ENCODE measurements at regions not wholly inside any gene's neighbourhood (a gene's known extent, or its start where the extent isn't known, plus 50 kb on each side); places are given as distances from the start of the nearest gene placed in this dataset.

DNA sequence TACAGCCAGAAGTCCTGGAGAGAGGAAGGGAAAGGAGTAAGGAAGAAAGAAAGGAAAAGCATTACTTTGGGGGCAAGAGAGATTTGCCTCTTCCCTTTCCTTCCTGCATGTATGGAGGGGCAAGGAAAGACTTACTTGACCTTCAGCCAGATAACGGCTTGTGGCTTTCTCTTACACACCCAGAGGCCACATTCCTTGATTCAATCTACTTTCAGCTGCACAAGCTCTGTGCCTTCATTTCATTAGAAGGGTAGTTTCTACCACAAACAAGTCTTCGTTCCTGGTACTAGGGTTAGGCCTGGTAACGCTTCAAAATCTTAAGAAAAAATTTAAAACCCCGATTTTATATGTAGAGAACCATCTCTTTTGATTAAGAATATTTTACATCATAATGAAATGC lies 835.9 kb downstream of the TUSC7 start:
- DNase-seq (ENCODE audit: low read depth in 2 of 3, low spot score in 2 of 3), result no peak

DNA sequence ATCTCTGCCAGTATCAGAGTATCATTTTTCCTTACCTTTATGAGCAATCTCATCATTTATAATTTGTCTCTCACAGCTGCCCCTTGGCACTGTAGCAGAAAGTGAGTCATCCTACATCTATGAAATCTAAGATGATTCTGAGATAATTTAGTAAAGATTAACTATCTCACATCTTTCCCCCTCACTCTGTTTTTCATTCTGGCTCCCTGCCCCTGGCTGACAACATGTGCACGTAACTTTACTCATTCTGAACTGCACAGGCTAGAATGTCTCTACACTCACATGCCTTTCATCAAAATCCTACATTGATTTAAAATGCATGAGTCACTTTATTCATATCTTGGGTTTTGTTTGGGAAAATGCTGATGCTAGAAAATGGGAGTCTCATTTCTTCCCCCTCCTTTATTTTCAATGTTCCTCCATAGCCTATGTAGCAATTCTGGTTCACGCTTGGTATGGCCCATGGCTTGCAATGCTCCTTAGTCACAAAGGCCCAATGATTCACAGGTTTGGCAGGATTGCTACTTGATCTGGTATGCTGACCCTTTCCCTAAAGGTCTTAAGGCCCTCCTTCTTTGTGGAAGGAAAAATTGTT lies 838.5 kb downstream of the TUSC7 start:
- DNase-seq (ENCODE audit: low read depth in 2 of 3, low spot score in 2 of 3), result no peak

DNA sequence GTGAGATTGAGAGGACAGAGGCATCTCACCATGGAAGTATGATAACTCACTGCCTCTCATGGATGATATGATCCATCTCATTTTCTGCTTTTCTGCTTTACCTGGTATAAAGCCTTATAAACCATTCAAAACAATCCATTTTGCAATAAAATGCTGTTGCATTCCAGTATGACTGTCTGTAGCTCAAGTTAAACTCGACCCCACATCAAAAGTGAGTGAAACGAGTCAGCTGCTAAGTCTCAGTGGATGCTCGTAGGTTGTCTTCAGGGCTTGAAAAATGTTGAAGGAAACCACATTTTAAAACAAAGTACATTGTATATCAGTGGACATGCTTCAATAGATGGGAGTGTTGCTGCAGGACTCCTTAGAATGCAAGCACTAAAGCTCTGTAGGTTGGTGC lies 839.0 kb downstream of the TUSC7 start:
- DNase-seq (ENCODE audit: low read depth in 2 of 3, low spot score in 2 of 3), result no peak

DNA sequence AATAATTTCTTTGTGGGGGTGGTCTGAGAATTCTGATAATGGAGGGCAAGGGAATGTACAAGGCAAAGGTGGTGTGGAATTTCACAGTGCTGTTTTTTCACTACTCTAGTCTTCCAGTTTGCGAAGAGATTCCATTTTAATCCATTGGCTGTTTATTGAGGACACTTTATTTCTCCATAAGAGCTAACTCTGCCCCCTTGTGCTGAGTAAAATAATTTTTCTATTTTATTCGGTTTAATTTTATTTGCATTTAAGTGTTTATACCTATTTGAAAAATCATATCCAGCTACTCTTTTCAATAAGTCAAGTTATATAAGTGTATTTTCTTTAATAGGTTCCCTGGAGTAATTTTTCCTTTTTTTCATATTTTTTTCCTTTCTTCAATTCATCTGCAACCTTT lies 840.1 kb downstream of the TUSC7 start:
- no peak for DNase-seq (ENCODE audit: low read depth in 2 of 3, low spot score in 2 of 3)

DNA sequence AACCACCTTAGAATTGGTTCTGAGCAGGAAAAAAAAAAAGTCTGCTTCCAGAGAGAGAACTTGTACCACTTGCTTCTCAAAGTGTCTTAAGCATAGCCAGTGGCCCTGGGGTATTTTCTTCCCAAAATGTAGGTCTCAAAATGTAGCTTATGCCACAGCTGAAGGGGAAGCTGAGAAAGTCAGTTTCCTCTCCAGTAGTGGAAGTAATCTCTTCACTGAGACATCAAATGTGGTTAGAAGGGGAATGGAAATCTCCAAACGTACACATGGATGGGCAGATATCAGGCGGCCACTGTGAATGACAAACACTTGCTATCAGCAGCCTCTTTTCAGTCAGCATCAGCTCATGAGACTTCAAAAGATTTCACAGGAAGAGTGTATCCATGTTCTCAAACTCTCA lies 841.2 kb downstream of the TUSC7 start:
- DNase-seq (ENCODE audit: low read depth in 2 of 3, low spot score in 2 of 3), result no peak

DNA sequence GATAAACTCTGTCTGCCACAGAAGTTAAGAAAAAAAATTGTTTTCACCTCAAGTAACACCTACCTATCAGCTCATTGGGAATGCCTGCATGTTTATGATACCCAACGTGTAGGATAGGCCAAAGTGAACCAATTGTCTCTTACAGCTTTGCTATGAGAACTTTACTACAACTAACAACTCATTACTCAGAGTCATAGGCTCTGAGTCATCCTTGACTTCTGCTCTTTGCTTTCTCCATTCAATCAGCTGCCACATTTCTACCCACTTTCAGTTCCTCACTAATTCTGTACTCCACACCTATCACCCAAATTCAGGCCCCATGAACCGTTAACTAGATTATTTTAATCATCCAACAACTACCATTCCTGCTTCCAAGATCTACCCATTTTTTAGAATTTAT lies 843.9 kb downstream of the TUSC7 start:
- no peak for DNase-seq (ENCODE audit: low read depth in 2 of 3, low spot score in 2 of 3)

DNA sequence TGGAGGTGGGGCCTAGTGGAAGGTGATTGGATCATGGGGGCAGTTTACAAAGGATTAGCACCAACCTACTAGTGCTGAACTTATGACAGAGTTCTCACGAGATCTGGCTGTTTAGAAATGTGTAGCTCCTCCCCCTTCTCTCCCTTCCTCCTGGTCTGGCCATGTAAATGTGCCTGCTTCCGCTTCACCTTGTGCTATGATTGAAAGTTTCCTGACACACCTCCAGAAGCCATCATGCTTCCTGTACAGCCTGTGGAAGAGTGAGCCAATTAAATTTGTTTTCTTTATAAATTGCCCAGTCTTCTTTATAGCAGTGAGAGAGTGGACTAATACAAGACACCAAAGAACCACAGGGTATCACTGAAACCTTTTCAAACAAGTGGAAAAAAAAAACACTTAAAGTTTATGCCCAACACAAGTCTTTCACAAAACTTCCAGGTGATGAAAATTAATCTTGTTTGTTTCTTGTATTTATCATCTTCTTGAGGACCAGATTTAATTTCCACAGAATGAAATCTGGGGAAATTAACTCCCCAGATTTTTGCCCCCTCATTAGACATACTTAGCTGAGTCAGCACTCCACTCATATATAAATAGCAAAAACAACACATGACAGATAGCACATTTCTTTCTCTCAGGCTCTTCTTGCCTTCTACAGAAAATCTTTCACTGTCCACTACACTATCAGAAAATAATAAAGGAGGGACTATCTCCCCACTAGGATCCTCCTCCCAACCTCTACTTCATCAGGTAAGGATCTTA lies 847.2 kb downstream of the TUSC7 start:
- DNase-seq (ENCODE audit: low read depth in 2 of 3, low spot score in 2 of 3), result no peak

DNA sequence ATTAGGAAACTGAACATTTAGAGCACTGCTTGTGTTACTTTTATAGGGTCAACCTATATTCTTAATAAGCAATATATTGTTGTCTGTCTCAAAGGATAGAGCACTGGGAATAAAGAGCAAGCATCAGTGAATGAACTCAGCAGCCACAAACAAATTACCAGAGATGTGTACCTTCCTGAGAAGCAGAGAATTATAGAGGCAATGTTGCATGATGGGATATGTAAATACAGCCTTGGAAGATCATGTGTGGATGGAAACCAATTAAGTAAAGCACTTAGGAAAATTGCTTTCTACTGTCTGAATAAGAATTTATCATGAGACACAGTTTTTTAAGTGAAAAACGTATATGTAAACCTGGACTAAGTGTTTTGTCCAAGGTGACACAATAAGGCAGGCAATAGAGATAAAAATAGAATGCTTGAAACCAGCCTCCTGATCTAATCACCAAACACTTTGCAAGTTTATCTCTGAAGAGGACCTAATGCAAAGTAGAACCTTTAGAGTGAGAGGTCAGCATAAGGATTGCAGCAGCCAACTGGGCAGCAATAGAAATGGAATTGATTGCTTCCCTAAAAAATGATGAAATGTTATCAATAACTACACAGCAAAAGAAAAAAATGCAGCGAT lies 848.0 kb downstream of the TUSC7 start:
- DNase-seq (ENCODE audit: low read depth in 2 of 3, low spot score in 2 of 3), result no peak

DNA sequence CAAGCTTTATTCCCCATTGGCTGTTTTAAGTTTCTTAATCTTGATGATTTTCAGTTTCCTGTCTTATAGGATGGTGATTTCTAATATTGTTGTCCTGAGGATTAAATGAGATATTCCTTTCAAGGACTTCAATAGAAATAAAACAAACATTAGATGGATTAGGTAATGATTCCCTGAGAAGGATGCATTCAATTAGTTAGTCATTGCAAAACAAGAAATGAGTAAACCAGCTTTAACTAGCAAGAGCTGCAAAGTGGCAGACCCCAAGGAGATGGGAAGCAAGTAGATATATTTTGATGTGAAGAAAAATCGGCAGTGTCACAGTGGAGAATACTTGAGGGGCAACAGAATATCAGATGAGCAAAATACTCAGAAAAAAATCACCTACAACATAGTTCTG lies 849.1 kb downstream of the TUSC7 start:
- DNase-seq (ENCODE audit: low read depth in 2 of 3, low spot score in 2 of 3), result no peak

DNA sequence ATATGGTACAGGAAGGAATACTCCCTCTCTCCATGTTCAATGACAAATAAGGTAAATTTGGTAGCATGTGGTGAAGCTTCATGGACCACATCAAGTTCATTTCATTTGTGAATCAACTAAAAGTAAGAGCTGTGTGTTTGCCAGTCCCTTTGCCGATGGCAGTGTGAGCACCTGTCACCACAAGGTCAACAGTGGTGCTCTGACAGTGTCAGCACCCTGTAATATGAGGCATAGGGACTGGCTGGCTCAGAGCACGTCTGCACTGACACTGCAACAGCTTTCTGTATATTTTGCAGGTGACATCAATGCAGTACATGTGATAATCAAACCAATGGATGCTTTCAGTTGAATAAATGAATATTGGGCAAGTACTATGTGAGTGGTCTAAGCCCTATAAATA lies 852.4 kb downstream of the TUSC7 start:
- DNase-seq (ENCODE audit: low read depth in 2 of 3, low spot score in 2 of 3), result no peak

DNA sequence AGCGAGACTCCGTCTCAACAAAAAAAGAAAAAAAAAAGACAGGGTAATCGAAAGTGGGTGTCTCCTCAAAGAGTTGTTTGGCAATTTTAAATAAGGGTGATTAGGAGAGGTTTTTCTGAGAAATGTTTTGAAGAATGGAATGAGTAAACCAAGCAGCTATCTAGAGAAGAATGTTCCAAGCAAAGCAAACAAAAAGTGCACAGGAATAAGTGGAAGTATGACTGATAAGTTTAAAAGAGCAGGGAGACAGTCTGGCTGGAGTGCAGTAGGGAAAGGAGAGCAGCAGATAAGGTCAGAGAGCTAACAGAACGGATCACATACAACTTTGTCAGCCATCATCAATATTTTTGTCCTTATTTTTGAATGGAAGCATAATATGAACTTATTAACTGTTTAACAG lies 853.5 kb downstream of the TUSC7 start:
- DNase-seq (ENCODE audit: low read depth in 2 of 3, low spot score in 2 of 3), result no peak

DNA sequence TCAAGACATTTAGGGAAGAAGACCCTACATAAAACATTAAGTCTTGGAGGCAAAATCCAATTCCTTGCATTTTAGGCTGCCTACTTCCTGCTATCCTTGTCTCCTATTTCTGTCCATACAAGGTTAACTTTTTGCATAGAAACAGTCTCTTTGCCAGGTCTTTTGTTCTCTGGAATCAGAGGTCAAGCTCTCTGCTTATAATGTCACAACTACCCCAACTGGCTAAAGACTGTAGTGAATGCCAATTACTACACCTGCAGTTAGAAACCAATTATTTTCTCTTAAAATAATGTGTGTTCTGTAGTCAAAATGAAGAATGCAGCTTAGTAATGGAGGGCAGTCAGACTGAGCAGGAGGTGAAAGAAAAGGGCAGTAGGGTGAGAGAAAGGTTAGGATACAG lies 856.2 kb downstream of the TUSC7 start:
- DNase-seq (ENCODE audit: low read depth in 2 of 3, low spot score in 2 of 3), result no peak

DNA sequence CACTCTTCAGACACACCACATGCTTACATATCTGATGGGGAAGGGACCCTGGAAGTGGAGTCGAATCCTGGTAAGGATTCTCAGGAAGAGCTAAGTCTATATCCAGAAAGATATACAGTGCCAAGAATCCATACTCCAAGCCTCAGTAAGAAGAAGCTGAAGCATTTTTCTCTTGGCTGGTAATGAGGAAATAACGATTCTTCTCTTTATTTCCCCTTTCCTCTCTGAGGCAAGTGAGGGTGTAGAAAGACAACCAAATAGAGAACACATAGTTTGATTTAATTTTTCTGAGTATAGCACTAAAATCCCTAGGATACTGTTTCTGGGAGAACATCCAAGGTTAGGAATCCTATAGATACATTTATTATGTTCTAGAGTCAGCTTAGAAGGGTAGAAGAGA lies 857.3 kb downstream of the TUSC7 start:
- DNase-seq (ENCODE audit: low read depth in 2 of 3, low spot score in 2 of 3), result no peak

DNA sequence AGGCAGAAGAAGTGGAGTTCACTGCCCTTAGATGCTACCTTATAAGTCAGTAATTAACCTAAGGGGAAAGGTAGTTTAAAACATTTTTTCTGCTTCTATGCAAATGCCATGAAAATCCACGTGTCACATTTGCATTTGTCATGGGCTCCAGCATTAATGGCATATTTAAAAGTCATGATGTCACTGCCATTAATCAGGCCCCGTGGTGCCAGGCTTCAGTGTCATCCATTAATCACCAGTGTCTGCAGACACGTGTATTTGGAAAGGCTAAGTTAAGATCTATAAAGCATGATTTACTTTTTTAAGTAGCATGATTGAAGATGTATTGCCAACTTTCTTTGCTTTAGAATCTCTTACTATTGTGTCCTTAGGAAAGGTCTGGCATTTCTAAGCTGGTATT lies 857.8 kb downstream of the TUSC7 start:
- DNase-seq (ENCODE audit: low read depth in 2 of 3, low spot score in 2 of 3), result no peak

DNA sequence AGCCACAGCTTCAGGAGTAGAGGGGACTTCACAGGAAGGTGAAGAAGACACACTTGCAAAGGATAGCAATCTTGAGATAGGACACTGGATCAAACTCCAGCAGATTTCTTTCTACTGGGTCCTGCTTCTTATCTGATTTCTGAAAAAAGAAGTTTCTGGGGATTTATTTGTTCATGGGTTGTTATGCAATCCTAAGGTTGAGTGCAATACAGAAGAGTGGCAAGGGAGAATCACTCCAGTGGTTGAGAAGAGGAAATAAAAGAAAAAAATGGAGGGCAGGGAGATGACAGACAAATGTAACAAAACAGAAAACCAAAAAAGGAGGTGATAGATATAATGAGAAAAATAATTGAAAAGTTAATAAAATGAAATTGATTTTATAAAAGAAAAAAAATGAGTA lies 858.3 kb downstream of the TUSC7 start:
- no peak for DNase-seq (ENCODE audit: low read depth in 2 of 3, low spot score in 2 of 3)

DNA sequence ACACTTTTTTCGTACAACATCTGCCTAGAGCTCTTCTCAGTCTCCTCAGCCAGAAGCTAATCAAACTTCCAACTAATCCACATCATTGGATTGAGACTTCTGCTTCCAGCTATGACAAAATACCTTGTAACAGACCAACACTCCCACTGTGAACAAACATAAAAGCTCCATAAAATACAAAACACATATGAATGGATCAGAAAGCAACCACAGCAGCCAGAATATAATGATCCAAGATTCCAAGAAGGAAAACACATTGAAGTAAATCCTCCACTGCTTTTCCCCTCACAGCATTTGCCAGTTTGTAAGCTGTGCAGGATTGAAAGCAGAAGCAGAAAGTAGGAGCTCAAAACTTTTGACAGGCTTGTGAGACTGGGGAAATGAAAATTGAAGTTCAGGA lies 863.2 kb downstream of the TUSC7 start:
- no peak for DNase-seq (ENCODE audit: low read depth in 2 of 3, low spot score in 2 of 3)

DNA sequence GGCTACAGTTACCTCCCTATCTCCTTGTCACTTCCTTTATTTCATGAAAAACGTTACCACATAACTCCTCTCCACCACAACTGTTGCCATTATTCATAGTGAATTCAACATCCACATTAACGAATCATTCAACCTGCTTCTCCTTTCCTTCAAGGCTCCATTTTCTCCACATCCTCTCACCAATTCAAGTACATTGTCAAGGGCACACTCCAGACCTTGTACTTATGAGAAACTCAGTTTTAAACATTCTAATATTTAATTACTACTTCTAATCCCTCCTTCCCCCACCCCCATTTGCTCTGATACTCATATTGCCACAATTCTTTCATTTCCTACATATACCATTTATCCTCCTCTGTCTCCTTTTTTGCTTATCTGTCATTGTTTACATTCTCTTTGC lies 871.2 kb downstream of the TUSC7 start:
- DNase-seq (ENCODE audit: low read depth in 2 of 3, low spot score in 2 of 3), result no peak

DNA sequence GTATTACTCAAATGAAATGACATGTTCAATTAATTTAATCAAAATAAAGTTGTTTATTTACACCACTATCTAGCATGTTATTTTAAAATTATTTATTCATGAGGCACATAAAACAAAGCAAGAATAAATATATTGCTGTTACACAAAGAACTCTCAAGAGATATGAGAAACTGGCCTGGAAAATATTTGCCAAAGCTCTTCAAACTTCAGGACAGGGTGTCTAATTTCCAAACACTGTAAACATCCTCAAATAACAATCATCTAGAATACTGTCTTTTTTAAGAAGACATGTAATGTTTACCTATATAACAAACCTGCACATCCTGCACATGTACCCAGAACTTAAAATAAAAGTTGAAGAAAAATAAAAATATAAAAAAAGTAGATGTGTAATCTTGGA lies 876.6 kb downstream of the TUSC7 start:
- no peak for DNase-seq (ENCODE audit: low read depth in 2 of 3, low spot score in 2 of 3)

DNA sequence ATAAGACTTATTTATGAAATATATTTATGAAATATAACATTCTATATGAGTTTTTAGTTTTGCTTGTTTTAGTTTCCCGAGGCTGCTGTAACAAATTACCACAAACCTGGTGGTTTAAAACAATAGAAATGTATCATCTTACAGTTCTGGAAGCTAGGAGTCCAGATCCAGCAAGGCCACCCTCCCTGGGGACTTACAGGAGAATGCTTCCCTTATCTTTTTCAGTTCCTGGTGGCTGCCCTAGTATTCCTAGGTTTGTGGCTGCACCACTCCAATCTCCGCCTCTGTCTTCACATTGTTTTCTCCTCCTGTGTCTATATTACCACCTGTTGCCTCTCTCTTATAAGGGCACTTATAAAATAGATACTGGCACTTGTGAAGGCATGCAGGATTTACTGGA lies 877.8 kb downstream of the TUSC7 start:
- no peak for DNase-seq (ENCODE audit: low read depth in 2 of 3, low spot score in 2 of 3)

DNA sequence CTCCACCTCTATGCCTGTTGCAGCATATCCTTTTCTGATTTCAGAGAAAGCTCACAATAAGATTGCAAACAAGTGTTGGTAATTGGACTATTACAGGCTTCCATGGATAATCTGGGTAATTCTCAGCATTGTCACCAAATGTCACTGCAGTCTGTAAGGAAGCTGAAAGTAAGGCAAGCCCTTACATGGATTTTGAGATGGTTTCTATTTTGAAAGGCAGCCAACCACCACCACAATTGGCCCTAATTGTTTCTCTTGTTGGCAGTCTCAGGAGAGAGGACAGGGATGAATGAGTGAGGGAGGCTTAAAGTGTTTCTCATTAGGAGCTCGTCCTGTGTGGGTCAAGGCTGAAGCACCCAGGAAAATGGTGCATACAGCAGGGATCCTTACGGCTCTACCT lies 879.9 kb downstream of the TUSC7 start:
- no peak for DNase-seq (ENCODE audit: low read depth in 2 of 3, low spot score in 2 of 3)

DNA sequence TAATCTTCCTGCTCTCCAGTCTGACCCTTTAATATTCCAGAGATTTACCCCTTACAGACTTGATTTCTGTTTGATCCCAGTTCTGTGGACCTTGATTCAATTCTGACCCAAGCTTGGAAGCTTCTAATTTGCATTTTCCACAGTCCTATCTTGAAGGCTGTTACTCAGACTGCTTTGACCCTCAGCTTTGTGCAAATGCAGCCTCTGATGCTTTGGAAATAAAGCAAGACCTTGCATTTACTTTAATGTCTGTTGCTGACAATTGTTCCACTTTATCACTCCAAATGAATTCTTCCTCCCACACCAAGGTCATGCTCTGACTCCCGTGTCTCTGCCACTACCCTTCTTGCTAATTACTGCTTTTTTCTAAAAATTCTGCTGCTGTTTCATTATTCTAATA lies 886.0 kb downstream of the TUSC7 start:
- no peak for DNase-seq (ENCODE audit: low read depth in 2 of 3, low spot score in 2 of 3)

DNA sequence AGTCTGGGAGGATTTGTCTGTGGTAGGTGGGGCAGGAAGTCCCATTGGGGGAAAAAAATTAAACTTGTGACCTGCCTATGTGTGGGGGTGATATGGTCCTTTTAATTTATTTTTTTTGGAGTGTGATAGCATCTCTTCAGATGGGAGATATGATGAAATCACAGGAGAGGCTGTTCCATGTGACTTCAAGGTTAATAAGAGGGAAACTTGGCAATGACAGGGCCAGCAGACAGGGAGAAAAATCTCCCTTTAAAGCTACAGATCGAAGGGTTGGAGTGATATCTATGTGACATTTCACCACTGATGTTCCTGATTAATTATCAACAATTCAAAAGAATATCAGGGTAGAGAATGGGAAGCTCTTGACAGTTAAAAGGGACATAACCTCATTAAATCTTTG lies 886.9 kb downstream of the TUSC7 start:
- no peak for DNase-seq (ENCODE audit: low read depth in 2 of 3, low spot score in 2 of 3)

DNA sequence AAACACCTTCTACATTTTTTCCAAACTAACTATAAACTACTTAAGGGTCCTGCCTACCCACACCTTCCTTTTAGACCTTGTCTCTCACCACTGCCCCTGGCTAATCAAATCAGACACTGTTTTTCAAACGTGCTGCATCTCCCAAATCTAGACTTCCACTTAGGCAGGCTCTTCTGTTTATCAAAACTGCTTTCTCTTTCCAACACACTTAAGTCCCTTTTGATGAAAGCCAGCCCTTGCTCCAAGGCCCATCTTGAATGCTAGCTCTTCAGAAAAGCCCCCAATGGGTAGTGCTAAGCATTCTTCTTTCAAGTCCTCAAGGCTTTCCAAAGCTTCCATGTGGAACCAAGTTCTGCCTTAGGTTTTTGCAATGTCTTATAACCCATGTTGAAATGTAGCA lies 888.3 kb downstream of the TUSC7 start:
- no peak for DNase-seq (ENCODE audit: low read depth in 2 of 3, low spot score in 2 of 3)
